H9 (cell line): ENCODE measurements at regions not wholly inside any gene's neighbourhood (a gene's known extent, or its start where the extent isn't known, plus 50 kb on each side); places are given as distances from the start of the nearest gene placed in this dataset.

Experiments
- DNase-seq: peaks from one replicate; pipeline ENCODE4 v3.0.0-alpha.2; 2017
- H2AFZ ChIP-seq: one replicate; pipeline ENCODE4 v1.6.1; 2013; ENCODE audit warnings: mild to moderate bottlenecking, low read length, control low read depth, moderate library complexity
- H2AK5ac ChIP-seq: 2 replicates; pipeline ENCODE4 v1.6.1; 2013; ENCODE audit warnings: low read length, control low read depth, mixed read lengths; ENCODE audit not compliant: insufficient read length
- H2BK120ac ChIP-seq: one replicate; pipeline ENCODE4 v1.6.1; 2013; ENCODE audit warnings: low read depth, mild to moderate bottlenecking, low read length, control low read depth, inconsistent platforms; ENCODE audit not compliant: poor library complexity, severe bottlenecking
- H2BK12ac ChIP-seq: 2 replicates; pipeline ENCODE4 v1.6.1; 2013; ENCODE audit warnings: low read length, control low read depth, mixed read lengths, low read depth; ENCODE audit not compliant: insufficient read length
- H2BK15ac ChIP-seq: 2 replicates; pipeline ENCODE4 v1.6.1; 2013; ENCODE audit warnings: low read depth, low read length, control low read depth
- H2BK20ac ChIP-seq: one replicate; pipeline ENCODE4 v1.6.1; 2013; ENCODE audit warnings: low read depth, mild to moderate bottlenecking, low read length, control low read depth, inconsistent platforms; ENCODE audit not compliant: poor library complexity, severe bottlenecking
- H2BK5ac ChIP-seq: 2 replicates; pipeline ENCODE4 v1.6.1; 2013; ENCODE audit warnings: low read length, control low read depth, mixed read lengths; ENCODE audit not compliant: insufficient read length
- H3K14ac ChIP-seq: 2 replicates; pipeline ENCODE4 v1.6.1; 2013; ENCODE audit warnings: low read length, control low read depth; ENCODE audit not compliant: insufficient read depth
- H3K18ac ChIP-seq: 2 replicates; pipeline ENCODE4 v1.6.1; 2013; ENCODE audit warnings: low read depth, mild to moderate bottlenecking, mixed read lengths, low read length, control low read depth; ENCODE audit not compliant: insufficient read length
- H3K23ac ChIP-seq: 2 replicates; pipeline ENCODE4 v1.6.1; 2013; ENCODE audit warnings: low read length, control low read depth, mixed read lengths, low read depth; ENCODE audit not compliant: insufficient read length
- H3K23me2 ChIP-seq: 2 replicates; pipeline ENCODE4 v1.6.1; 2013; ENCODE audit warnings: low read depth, mild to moderate bottlenecking, mixed read lengths, low read length, control low read depth; ENCODE audit not compliant: insufficient read length, poor library complexity, severe bottlenecking
- H3K27ac ChIP-seq: 2 replicates; pipeline ENCODE4 v1.5.1; 2013; ENCODE audit warnings: low read length, control low read depth, mixed read lengths, low read depth; ENCODE audit not compliant: insufficient read length
- H3K27me3 ChIP-seq: 2 replicates; pipeline ENCODE4 v1.6.1; 2013; ENCODE audit warnings: low read length, control low read depth, inconsistent platforms; ENCODE audit not compliant: insufficient read depth
- H3K4ac ChIP-seq: 2 replicates; pipeline ENCODE4 v1.6.1; 2013; ENCODE audit warnings: low read depth, mild to moderate bottlenecking, control low read depth, inconsistent platforms, low read length, moderate library complexity
- H3K4me1 ChIP-seq: 2 replicates; pipeline ENCODE4 v1.6.1; 2013; ENCODE audit warnings: low read length, control low read depth, inconsistent platforms; ENCODE audit not compliant: insufficient read depth
- H3K4me2 ChIP-seq: 2 replicates; pipeline ENCODE4 v1.6.1; 2013; ENCODE audit warnings: low read length, control low read depth, mixed read lengths; ENCODE audit not compliant: insufficient read length, insufficient read depth
- H3K56ac ChIP-seq: 2 replicates; pipeline ENCODE4 v1.6.1; 2013; ENCODE audit warnings: low read depth, mild to moderate bottlenecking, mixed read lengths, low read length, control low read depth; ENCODE audit not compliant: insufficient read length
- H3K79me1 ChIP-seq: 2 replicates; pipeline ENCODE4 v1.6.1; 2013; ENCODE audit warnings: low read depth, mild to moderate bottlenecking, moderate library complexity, low read length, control low read depth, inconsistent platforms; ENCODE audit not compliant: insufficient read depth, poor library complexity, severe bottlenecking
- H3K79me2 ChIP-seq: 2 replicates; pipeline ENCODE4 v1.6.1; 2013; ENCODE audit warnings: low read length, control low read depth, inconsistent platforms; ENCODE audit not compliant: insufficient read depth
- H3K9ac ChIP-seq: 2 replicates; pipeline ENCODE4 v1.6.1; 2013; ENCODE audit warnings: low read length, control low read depth, mixed read lengths; ENCODE audit not compliant: insufficient read length; ENCODE audit errors: extremely low read depth
- H3K9me3 ChIP-seq: one replicate; pipeline ENCODE4 v1.6.1; 2013; ENCODE audit warnings: low read depth, low read length, inconsistent platforms; ENCODE audit not compliant: control insufficient read depth
- H3T11ph ChIP-seq: one replicate; pipeline ENCODE4 v1.6.1; 2013; ENCODE audit warnings: mild to moderate bottlenecking, low read length, control low read depth, inconsistent platforms
- H4K20me1 ChIP-seq: one replicate; pipeline ENCODE4 v1.6.1; 2013; ENCODE audit not compliant: control insufficient read depth, insufficient read length, insufficient read depth
- H4K5ac ChIP-seq: 2 replicates; pipeline ENCODE4 v1.6.1; 2013; ENCODE audit warnings: low read depth, mild to moderate bottlenecking, mixed read lengths, low read length, control low read depth; ENCODE audit not compliant: insufficient read length
- H4K8ac ChIP-seq: replicated peaks from 2 replicates; pipeline ENCODE4 v1.6.1; 2013; ENCODE audit warnings: low read length, control low read depth, mixed read lengths, low read depth; ENCODE audit not compliant: insufficient read length
- H4K91ac ChIP-seq: 2 replicates; pipeline ENCODE4 v1.6.1; 2013; ENCODE audit warnings: low read depth, mild to moderate bottlenecking, moderate library complexity, mixed read lengths, low read length, control low read depth; ENCODE audit not compliant: insufficient read length
- H3K27ac Mint-ChIP-seq, 3 experiments: 2 replicates in 2 of 3; 3 replicates in 1 of 3; pipeline ENCODE4 v1.8.0; 2020 to 2021; ENCODE audit warnings: mixed read lengths in 3 of 3, mild to moderate bottlenecking in 1 of 3, moderate library complexity in 1 of 3
- H3K27me3 Mint-ChIP-seq: 2 replicates; pipeline ENCODE4 v1.8.0; 2021; ENCODE audit warnings: low read depth, mild to moderate bottlenecking, moderate library complexity, mixed read lengths
- H3K36me3 Mint-ChIP-seq, 3 experiments: 2 replicates in 2 of 3; 3 replicates in 1 of 3; pipeline ENCODE4 v1.8.0; 2020 to 2021; ENCODE audit warnings: low read depth in 3 of 3, mixed read lengths in 3 of 3; ENCODE audit not compliant: insufficient read depth in 1 of 3
- H3K4me1 Mint-ChIP-seq, 2 experiments: 2 replicates each; pipeline ENCODE4 v1.8.0; 2020; ENCODE audit warnings: mixed read lengths in 2 of 2
- H3K4me3 Mint-ChIP-seq, 2 experiments: 2 replicates in 1 of 2; 3 replicates in 1 of 2; pipeline ENCODE4 v1.8.0; 2020 to 2021; ENCODE audit warnings: mild to moderate bottlenecking in 2 of 2, mixed read lengths in 2 of 2, moderate library complexity in 1 of 2
- H3K9me3 Mint-ChIP-seq, 2 experiments: 2 replicates in 1 of 2; 3 replicates in 1 of 2; pipeline ENCODE4 v1.8.0; 2020; ENCODE audit warnings: mild to moderate bottlenecking in 2 of 2, mixed read lengths in 2 of 2, moderate library complexity in 1 of 2
- WGBS: extraction: QIAGEN DNeasy Blood & Tissue Kit; methylation state at CpG from one replicate; pipeline ENCODE4 v1.1.7; 2013; ENCODE audit warnings: missing lambda C conversion rate, low lambda C conversion rate, mixed read lengths; ENCODE audit not compliant: insufficient read length; ENCODE audit errors: extremely low coverage; 5-methylcytosine and 5-hydroxymethylcytosine counted together
- TF ChIP-seq, protein P1 (sequence below): fragments of 200-600 bp; sonication (generic); conservative IDR thresholded peaks from 3 replicates; pipeline ENCODE4 v1.8.0; 2021; ENCODE audit warnings: antibody characterized with exemption, mild to moderate bottlenecking

GRCh38 chr3:168583977-168584376 is 488.3 kb upstream of the GOLIM4 start:
- Histone ChIP-seq H3K18ac (no peak overlapping the region), H3K56ac (no peak overlapping the region), H4K8ac (no peak overlapping the region), H3T11ph (no peak overlapping the region), H4K5ac (no peak overlapping the region), H2BK120ac (no peak overlapping the region), H3K4me1 (peaks cover 4% of the 10 kb centered on the region; the same call in 1 of the 2 replicates), H3K14ac (no peak overlapping the region), H4K91ac (no peak overlapping the region), H3K27me3 (no peaks in the 10 kb centered on the region; the same call in 1 of the 2 replicates), H2AFZ (no peak overlapping the region), H4K20me1 (no peaks in the 10 kb centered on the region), H2AK5ac (no peak overlapping the region), H3K4me2 (no peak overlapping the region), H2BK12ac (no peak overlapping the region), H3K27ac (no peak overlapping the region), H3K9me3 (no peaks in the 10 kb centered on the region), H3K4ac (no peak overlapping the region), H3K23me2 (no peaks in the 10 kb centered on the region), H2BK15ac (no peak overlapping the region), H3K79me1 (no peaks in the 10 kb centered on the region), H3K23ac (no peak overlapping the region), H3K79me2 (no peaks in the 10 kb centered on the region), H2BK5ac (no peak overlapping the region), H3K9ac (no peak overlapping the region), H2BK20ac (no peak overlapping the region)
- no CpG with 5 or more reads among the region's 3 CpGs for WGBS
- peaks cover 34 to 35% of the 10 kb centered on the region in 2 experiments for H3K4me1 Mint-ChIP-seq
- TF ChIP-seq, protein P1, sequence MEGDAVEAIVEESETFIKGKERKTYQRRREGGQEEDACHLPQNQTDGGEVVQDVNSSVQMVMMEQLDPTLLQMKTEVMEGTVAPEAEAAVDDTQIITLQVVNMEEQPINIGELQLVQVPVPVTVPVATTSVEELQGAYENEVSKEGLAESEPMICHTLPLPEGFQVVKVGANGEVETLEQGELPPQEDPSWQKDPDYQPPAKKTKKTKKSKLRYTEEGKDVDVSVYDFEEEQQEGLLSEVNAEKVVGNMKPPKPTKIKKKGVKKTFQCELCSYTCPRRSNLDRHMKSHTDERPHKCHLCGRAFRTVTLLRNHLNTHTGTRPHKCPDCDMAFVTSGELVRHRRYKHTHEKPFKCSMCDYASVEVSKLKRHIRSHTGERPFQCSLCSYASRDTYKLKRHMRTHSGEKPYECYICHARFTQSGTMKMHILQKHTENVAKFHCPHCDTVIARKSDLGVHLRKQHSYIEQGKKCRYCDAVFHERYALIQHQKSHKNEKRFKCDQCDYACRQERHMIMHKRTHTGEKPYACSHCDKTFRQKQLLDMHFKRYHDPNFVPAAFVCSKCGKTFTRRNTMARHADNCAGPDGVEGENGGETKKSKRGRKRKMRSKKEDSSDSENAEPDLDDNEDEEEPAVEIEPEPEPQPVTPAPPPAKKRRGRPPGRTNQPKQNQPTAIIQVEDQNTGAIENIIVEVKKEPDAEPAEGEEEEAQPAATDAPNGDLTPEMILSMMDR, result no peak
- H3K9me3 Mint-ChIP-seq, result no peaks in the 10 kb centered on the region
- no peak for DNase-seq
- H3K27ac Mint-ChIP-seq, result no peak overlapping the region; a peak in 1 of 7 replicates
- no peaks in the 10 kb centered on the region; a peak in 1 of 7 replicates for H3K36me3 Mint-ChIP-seq
- no peaks in the 10 kb centered on the region for H3K27me3 Mint-ChIP-seq
- H3K4me3 Mint-ChIP-seq, result no peak overlapping the region
